Stimulated activated CD8-positive, alpha-beta memory T cell treated with anti-CD3 and anti-CD28 coated beads, Interleukin-7, amount 100 ng/mL, for 48 hours (primary cell): ENCODE measurements at regions not wholly inside any gene's neighbourhood (a gene's known extent, or its start where the extent isn't known, plus 50 kb on each side); places are given as distances from the start of the nearest gene placed in this dataset.
"Not testable (repeated sequence)": the region's sequence is repeated elsewhere in the genome, so short reads cannot be mapped to it uniquely, and the experiment has no call there.

ENCODE experiments used
- DNase-seq, 2 donors: peaks; one replicate each; pipeline ENCODE4 v3.0.0-alpha.2; 2020; ENCODE audit warnings: low read depth in 1 of 2; ENCODE audit errors: extremely low read depth in 1 of 2

DNA sequence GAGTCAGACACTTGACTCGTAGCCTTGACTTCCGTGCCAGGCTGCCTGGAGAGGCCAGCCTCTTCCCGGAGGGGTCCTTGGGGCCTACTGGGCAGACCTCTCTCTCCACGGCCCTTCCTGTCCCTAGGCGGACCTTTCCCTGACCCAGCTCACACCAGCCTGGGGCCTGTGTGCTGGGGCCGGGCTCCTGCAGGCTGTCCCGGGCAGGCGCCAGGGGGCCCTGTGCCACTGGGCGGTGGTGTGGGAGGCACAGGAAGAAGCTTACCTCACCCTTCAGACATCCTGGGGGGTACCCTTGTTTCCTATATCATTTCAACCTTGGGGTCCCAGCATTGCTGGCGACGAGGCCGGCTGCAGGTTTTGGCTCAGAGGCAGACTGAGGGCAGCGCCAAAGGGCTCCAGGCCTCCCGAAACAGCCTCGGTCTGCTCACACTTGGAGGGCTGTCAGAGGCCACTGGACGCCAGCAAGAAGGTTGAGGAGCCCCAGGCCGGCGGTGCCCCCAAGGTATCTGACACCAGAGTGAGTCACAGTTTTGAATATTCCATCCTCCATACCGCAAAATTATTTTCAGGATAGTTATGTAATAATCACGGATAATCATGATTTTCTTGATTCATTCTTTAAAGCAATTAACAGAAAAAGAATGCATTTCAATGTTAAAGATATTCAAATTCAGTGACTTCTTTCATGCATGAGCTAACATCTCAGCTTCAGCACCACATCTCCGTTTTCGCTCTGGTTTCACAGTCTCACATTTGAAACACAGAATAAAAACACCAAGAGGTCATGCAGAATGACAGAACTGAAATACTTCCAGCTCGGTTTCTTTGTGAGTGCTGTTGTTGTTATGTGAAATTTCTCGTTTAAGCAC, 3967.6 kb upstream of the TPTE start:
- DNase-seq: not testable (repeated sequence)

DNA sequence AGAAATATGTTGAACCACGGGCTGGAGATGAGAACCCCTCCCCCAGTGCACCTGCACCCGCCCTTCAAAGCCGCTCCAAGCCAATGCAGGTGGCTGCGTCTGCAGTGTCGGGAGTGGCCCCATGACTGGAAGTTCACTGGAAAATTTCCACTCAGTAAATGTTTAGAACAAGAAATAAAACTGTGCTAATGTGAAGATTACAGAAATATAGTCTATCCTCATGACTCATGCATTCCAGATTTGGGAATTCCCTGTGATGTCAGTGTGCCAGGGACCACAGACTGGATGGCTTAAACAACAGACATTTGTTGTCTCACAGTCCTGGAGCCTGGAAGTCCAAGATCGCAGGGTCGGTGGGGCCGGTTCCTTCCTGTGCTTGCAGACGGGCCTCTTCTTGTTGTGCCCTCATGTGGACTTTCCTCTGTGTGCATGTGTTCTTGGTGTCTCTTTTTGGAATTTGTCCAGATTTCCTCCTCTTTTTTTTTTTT, 3967.0 kb upstream of the TPTE start:
- DNase-seq: not testable (repeated sequence)

DNA sequence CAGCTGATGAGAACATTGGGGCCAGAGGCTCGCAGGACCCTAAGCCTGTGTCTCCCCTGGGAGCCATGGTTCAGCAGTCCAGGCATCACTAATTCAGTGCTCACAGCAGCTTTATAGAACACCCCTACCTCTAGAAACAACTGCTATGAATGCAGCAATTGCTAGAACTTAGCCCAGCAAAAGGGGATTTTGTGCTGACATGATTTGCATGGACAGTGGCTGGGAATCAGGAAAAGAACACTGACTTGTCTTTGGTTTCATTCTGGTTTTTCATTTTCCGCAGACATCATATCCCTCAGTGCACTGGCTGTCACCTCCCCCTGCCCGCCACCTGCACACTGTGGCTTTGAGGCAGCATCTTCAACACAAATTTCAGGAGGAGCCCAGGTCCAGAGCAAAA, 3964.9 kb upstream of the TPTE start:
- not testable (repeated sequence) for DNase-seq

DNA sequence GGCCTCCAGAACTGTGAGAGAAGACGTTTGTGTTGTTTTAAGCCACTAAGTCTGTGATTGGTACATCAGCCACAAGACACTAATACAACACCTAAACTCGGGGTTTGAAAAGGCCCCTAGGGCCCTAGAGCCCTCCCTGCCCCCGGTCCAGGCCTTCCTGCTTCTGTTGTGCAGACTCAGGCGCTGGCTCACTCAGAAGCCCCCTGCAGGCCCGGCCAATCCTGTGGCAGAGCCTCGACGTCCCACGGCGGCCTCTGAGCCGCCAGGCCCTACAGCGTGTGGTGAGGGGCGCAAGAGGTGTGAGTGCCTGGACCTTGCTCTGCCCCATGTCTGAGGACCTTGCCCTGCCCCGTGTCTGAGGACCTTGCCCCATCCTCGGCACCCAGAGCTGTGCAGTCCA, 3964.0 kb upstream of the TPTE start:
- not testable (repeated sequence) for DNase-seq

DNA sequence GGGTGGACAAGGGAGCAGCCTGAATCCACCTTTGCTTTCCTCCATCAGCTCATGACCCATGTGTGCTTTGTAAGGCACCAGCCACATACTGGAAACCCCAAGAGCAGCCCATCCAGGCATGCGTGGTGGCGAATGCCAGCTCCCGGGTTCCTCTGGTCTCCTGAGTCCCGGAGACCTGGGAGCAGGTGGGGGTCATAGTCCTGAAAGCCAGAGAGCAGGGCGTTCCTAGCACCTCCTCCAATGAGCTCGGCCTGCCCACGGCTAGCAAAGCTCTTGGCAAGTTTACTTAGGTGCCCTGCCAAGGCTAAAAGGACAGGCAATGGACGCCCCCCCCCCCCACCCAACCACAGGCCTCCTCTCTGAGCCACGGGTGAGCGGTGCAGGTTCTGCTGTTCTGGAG, 3960.2 kb upstream of the TPTE start:
- not testable (repeated sequence) for DNase-seq

DNA sequence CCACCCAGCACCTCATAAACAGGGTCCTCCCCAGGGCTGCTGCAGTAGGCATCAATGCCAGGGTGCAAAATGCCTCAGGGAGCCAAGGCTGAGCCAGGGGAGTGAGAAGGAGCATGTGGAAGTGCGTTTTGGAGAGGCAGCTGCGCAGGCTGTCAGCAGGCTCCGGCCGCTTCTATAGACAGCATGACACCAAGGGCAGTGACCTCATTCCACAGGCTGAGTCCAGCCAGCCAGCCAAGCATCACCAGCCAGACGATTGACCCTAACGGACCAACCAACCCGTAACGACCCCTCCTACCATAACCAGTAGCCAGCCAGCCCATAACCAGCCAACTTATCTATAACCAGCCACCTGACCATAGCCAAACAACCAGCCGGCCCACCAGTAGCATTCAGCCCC, 3959.8 kb upstream of the TPTE start:
- not testable (repeated sequence) for DNase-seq

DNA sequence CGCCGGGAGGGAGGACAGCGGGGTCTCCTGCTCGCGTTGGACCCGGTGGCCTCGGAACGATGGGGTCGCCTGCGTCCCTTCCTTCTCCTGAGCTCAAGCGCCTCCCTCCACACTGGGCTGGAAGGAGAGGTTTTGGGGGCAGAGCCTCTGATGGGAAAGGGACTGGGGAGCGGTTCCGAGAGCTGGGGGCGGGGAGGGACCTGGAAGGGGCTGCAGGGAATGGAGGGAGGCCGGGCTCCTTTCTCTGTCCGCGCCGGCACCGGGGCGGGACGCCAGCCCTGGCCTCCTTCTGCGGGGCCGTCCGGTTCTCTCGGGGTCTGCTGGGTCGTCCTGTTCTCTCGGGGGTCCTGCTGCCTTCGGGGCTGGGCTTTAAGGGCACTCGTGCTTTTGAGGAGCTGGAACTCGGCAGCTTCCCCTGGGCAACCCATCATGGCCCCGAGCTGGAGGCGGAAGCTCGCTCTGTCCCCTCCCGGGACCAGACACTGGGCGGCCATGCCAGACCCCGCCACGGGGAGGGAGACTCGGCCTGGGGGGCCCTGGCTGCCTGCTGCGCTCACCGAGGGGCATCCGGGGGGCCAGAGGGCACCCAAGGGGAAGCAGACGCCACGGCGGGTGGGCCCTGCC, 3956.7 kb upstream of the TPTE start:
- DNase-seq: not testable (repeated sequence)

DNA sequence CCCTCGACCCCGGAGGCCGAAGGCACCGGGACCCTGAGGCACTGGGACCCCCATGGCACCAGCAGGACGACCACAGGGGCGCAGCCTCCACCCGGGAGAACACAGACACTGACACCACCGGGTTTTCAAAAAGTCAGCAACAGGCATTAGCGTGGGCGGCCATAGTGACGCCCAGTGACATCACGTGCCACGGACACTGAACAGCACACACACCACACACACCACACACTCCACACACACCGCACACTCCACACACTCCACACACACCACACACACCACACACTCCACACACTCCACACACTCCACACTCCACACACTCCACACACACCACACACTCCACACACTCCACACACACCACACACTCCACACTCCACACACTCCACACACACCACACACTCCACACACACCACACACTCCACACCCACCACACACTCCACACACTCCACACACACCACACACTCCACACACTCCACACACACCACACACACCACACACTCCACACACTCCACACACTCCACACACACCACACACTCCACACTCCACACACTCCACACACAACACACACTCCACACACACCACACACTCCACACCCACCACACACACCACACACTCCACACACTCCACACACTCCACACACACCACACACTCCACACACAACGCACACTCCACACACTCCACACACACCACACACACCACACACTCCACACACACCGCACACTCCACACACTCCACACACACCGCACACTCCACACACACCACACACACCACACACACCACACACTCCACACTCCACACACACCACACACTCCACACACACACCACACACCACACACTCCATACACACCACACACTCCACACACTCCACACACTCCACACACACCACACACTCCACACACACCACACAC, 3955.9 kb upstream of the TPTE start:
- DNase-seq: not testable (repeated sequence)

DNA sequence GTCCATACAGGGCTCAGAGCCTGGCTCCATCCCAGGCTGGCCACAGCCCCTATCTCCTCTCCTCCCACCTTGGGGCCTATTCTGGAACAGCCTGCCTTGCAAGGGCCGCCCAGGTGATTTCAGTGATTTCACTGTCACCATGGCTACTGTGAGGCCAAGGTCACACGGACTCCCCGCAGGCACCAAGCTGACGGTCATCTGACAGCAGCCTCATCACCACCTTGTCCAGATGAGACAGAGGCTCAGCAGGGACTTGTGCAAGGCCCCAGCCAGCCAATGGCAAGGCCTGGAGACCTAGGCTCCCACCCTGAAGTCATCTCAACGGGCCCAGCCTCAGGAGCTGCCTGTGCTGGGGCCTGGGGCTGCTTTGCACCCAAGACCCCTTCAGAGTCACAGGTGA, 3953.8 kb upstream of the TPTE start:
- DNase-seq: not testable (repeated sequence)

DNA sequence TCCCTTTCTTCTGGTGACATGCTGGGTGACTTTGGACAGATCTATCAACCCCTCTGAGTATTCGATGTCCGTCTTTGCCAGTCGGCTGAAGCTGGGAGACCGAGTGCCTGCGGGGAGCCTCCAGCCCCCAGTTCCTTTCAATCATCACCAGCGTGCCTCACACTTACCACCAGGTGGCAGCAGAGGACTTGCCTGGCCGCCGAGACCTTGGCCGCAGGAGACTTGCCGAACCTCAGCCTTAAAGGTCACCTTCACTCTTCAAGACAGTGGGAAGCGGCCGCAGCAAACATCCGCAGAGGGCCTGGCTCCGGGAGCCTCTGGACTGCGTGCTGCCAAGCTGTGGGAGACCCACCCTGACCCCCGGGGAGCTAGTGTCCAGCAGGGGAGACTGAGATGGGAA, 3952.2 kb upstream of the TPTE start:
- DNase-seq: not testable (repeated sequence)

DNA sequence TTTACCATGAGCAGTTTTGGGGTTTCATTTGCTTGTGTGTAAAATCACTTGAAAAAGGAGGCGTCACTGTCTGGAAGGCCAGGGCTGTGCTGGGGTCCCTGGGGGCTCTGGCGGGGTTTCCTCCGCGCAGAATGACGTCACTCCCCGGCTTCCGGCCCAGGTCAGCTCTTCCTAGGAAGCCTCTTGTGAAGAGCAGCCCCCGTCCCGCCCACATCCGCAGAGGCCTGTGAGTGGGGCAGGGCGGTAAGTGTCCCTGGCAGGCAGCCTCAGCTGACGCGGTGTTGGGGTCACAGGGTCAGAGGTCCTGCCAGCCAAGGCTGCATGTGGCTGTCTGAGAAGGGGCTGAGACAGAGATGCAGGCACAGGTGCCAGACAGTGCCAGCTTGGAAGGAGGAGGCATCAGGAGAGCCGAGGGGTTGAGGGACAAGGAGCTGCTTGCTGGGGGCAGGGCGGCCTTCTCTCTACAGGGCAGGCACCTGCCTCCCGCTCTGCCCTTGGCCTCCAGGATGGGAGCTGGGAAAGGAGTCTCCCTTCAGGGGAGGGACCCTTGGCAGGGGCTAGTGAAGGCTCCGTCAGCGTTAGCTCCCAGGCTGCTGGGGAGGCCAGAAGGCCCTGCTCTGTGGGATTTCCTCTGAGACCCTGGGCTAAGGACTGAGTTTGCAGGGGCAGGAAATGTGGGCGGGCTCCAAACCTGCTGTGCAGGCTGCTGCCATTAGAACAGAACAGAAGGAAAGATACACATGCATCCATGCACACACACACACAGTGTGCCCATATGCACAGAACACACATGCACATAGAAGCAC, 3951.6 kb upstream of the TPTE start:
- DNase-seq: not testable (repeated sequence)

DNA sequence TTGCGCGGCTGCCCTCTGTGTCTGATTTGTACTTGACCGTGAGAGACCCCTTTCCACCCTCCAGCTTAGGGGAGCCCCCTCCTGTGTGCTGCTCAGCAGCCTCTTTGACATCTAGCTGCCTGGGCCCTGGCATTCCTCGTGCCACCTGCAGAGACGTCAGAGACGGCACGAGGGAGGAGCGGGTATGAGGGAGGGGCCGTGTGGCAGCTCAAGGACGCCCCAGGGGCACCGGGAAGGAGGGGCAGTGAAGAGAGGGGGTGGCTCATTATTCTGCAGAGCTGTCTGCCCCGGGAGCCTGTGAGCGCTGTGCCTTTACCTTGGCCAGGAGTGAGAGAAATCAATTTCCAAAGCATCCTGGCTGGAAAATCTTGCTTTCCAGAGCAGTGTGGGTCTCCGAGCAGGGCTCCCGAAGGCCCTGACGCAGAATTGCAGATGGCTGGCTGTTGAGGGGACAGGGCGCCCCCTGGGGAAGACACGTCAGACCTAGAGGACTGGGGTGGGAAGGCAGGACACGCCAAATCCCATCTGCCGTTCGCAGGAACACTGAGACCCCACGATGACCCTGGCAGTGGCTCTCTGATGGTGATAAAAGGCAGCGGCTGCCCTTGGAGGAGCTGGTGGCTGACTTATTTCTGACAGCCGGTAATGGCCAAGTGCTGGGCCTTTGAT, 3950.5 kb upstream of the TPTE start:
- DNase-seq: not testable (repeated sequence)

DNA sequence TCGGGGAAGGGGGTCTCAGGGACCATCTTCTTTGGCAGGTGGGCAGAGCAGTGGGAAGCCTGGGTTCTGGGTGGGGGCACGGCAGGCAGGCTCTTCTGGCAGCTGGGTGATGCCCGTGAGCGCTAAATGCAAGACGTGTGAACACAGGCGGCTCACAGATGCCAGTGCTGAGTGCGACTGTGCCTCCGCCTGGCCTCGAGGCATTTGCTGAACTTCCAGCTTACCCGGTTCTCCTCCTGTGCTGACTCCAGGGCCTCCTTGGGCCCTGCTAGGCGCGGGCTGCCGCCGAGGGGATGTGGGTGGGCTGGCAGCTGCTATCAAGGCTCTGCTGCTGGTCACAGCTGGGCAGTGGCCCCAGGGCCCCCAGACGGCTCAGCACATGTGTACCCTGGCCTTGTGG, 3947.8 kb upstream of the TPTE start:
- not testable (repeated sequence) for DNase-seq

DNA sequence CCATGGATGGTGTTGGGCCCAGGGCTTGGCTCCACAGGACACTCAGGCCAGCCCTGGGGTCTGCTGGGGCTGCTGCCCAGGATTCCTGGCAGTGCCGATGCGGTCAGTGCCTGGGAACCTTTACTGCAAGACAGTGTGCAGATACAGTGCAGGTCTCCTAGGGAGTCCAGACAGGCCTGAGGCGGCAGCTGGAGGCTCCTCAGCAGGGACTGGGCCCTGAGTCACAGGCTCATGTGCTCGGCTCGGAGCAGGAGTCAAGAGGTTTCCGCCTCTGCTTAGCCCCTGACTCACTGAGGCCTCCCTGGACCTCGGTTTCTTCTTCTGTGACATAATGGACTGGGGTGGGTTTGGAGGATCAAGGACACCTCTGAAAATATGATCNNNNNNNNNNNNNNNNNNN, 3941.6 kb upstream of the TPTE start:
- not testable (repeated sequence) for DNase-seq
